Keratinocyte (primary cell): ENCODE measurements at regions not wholly inside any gene's neighbourhood (a gene's known extent, or its start where the extent isn't known, plus 50 kb on each side); places are given as distances from the start of the nearest gene placed in this dataset.

Experiments used
- CTCF ChIP-seq, 3 experiments: IDR thresholded peaks in 1 of 3; conservative IDR thresholded peaks in 1 of 3; optimal IDR thresholded peaks in 1 of 3; 2 replicates in 2 of 3; 3 replicates in 1 of 3; pipeline versions ENCODE3 to v1.5.1; 2011; ENCODE audit warnings: low read length in 3 of 3, mild to moderate bottlenecking in 3 of 3, moderate library complexity in 2 of 3, control low read depth in 1 of 3, inconsistent platforms in 1 of 3; ENCODE audit not compliant: insufficient read depth in 2 of 3; ENCODE audit errors: extremely low read depth in 1 of 3
- EZH2 ChIP-seq: IDR thresholded peaks from one replicate; pipeline ENCODE4 v1.6.1; 2012; ENCODE audit warnings: inconsistent platforms, mild to moderate bottlenecking, low read length, moderate library complexity

DNA sequence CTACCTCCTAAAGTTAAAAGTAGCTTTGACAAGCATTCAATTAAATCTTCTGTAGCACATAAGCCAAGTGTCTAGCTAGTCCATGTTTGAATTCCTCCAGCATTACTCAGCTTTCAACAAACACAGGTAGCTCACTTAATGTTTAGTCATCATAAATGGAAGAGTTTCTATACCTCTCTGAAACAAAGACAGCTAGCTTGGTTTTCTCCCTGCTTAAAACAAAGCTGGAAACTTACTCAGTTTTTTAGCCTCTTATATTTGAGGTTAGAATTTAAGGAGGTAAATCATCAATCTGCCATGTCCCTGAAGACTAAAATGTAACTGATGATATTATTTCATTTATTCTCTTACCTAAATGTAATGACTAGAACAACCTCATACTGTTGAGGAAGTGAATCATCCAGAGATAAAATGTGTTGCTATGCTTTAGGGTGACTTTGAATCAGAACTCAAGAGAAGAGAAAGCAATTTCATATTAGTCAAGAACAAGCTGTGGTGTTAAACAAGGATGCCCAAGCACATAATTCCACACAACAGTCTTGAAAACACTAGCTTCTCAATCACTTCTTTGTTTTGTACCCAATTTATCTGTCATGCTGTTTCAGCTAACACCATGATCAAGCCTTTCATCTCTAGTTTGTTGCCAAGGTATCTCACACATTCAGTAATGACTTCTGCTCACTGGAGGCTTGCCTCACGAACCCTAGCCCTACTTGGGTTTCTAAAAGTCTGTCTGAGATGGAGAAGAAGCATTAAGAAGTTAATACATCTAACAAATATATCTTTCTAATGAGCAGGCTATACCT is 251.9 kb downstream of the EPM2A start:
- no peak for TF ChIP-seq CTCF (optimal IDR thresholded peaks at IDR 0.05 in 1 of 3, IDR thresholded peaks at IDR 0.05 in 1 of 3, conservative IDR thresholded peaks at IDR 0.05 in 1 of 3; ENCODE audit: extremely low read depth in 1 of 3, insufficient read depth in 2 of 3, low read length in 3 of 3)
- TF ChIP-seq EZH2, result no peak
